8988T (cell line): ENCODE measurements at regions not wholly inside any gene's neighbourhood (a gene's known extent, or its start where the extent isn't known, plus 50 kb on each side); places are given as distances from the start of the nearest gene placed in this dataset.
"Not testable (repeated sequence)": the region's sequence is repeated elsewhere in the genome, so short reads cannot be mapped to it uniquely, and the experiment has no call there.

ENCODE experiments used
- DNase-seq: peaks from one replicate; pipeline ENCODE4 v3.0.0; 2011

GRCh38 chr6:167392631-167393316 is 67.9 kb downstream of the TTLL2 start:
- DNase-seq = no peak

DNA sequence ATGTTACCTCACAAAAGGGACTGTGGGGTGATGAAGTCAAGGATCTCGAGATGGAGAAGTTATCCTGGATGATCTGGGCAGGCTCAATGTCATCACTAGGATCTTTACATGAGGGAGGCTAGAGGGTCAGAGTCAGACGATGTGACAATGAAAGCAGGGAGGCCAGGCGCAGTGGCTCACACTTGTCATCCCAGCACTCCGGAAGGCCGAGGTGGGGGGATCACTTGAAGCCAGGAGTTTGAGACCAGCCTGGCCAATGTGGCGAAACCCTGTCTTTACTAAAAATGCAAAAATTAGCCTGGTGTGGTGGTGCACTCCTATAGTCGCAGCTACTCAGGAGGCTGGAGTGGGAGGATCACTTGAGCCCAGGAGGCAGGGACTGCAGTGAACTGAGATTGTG is 68.8 kb downstream of the TTLL2 start:
- DNase-seq = no peak

DNA sequence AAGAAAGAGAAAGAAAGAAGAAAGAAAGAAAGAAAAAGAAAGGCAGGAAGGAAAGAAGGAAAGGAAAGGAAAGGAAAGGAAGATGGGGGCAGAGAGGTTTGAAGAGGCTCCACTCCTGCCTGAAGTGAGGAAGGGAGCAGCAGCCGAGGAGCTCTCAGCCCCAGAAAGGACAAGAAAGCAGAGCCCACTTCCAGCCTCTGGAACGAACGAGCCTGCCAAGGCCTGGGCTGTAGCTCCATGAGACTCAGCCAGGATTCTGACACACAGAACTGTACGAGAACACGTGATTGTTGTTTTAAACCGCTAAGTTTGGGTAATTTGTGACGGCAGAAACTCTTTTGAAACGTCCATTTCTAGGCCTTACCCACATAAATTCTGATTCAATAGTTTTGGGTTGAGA is 69.5 kb downstream of the TTLL2 start:
- no peak for DNase-seq

- no peak for DNase-seq
Observed at GRCh38 chr6:167394820-167395219, 69.9 kb downstream of the TTLL2 start.

DNA sequence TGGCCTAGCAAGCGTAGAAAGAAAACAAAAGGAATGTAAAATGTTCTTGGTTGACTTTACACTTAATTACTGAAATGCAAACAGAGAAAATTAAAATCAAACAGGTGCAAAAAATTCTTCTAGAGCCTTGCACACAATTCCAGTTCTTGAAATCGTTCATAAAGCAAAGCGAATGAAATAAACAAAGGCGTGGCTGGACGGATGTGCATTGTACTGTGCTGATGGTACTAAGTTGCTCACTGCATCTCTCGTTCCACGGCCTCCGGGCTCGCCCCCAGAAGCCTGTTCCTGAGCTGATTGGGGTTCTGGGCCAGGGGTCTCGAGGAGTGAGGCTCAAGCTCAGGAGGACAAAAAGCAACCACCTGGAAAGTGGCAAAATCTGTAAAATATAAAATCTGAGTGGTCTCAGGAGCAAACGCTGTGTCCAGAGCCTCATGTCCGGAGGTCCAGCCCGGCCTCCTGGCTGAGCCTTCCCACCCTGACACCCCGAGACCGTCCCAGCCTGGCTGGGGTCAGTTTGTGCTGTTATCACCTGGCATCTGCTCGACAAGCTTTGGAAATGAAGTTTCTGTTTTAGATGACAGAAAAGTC is 71.3 kb downstream of the TTLL2 start:
- DNase-seq = no peak

DNA sequence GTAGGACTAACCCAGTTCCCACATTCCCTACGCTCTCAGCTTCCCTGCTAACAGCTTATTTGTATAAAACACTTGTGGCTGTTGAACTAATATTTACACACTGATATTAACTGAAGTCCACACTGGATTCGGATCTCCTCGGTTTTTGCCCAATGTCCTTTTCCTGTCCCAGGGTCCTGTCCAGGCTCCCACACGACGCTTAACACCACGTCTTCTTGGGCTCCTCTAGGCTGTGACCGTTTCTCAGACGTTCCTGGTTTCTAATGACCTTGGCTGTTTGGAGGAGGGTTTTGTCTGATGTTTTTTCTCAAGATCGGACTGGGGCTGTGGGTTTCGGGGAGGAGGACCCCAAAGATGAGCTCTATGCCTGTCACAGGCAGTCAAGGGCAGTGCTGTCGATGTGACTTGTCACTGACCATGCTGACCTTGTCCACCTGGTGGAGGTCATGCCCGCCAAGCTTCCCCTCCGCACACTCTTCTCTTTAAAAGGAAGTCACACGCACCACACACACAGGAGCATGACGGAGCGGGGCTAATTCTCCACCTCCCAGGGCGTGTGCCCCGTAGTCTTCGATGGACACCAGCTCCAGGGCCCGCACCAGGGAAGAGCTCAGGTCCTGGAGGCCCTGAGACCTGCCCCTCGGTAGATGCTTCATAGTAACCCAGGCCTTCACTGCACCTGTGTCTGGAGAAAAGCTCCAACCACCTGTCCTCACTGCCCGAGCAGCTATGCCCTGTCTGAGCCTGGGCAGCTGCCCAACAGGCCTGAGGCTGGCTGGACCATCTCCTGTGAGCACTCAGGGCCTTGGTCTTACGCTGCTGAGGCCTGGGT is 72.0 kb downstream of the TTLL2 start:
- DNase-seq = no peak

- DNase-seq = no peak
Observed at GRCh38 chr6:167397712-167398111, 72.8 kb downstream of the TTLL2 start.

DNA sequence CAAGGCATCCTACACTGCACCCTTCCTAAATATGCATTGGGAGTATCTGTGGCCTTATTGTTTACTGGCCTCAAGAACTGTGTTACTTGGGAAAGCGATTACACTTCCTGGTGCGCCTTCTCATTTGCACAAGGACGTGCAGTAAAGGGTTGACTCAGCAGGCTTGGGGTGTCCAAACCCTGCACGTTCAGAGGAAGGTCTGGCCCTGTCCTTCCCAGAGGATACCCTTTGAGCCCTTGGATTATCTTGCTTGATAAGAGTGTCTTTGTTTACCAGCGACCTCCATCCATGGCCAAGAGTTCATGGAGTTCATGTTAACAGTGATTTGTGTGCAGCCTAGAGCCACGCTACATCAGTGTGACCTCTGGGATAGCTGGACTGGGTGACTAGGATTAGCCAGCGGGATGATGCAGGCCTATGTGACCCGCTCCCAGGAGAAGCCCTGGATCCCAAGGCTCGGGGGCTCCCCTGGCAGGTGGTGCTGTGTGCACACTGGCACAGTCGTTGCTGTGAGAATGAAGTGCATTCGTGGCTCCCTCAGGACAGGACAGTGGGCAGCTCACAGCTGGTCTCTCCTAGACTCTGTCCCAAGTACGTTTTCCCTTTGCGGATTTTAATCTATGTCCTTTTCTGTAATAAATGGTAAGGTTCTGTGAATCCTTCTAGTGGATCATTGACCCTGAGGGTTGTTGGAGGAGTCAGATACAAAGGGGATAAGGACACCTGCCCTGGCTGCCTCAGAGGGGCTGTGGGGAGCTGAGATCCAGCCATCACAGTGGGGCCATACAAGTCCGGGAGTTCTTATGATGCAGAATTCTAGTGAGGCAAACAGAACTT is 73.5 kb downstream of the TTLL2 start:
- no peak for DNase-seq

DNA sequence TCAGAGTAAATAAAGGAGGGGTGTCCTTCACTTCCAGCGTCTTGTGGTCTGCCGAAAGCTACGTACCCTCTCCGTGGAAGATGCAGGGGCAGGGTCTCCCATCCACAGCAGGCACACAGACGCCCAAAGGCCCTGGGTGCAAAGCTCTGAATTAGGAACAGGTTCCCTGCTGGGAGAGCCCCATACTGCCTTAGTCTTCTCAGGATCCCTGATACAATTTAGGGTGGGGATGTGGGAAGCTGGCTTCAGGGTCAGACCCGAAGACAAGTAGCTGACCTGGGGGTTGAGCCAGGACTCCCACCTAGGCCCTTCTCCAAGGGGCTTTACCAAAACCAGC is 74.1 kb downstream of the TTLL2 start:
- DNase-seq = no peak

- DNase-seq = no peak
Observed at GRCh38 chr6:167399599-167399998, 74.7 kb downstream of the TTLL2 start.

DNA sequence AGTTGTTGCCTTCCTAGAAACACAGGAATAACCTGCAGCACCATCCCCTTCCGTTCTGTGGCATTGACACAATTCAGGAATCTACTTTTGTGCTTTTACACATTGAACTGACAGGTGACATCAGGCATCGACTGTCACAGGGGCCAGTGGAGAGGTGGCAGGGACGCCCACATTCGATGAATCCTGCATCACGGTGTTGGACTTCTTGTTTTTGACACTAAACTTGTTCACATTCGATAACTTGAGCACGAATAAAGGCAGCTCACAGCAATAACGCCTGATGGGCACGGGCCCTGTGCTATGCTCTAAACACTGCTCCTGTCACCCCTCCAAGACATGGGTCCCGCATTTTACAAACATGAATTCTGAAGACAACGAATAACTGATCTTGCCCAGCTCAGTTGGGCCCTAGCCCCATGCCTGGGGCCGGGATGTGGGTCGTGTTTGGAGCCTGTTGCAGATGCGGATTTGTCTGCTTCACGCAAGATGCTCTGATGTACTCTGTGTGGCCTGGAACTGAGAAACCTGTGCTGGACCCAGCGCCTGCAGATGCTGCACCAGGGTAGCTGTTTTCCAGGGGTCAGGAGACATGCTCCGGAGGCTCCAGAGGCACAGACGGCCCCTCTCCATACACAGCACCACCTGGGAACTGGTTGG is 75.7 kb downstream of the TTLL2 start:
- no peak for DNase-seq

DNA sequence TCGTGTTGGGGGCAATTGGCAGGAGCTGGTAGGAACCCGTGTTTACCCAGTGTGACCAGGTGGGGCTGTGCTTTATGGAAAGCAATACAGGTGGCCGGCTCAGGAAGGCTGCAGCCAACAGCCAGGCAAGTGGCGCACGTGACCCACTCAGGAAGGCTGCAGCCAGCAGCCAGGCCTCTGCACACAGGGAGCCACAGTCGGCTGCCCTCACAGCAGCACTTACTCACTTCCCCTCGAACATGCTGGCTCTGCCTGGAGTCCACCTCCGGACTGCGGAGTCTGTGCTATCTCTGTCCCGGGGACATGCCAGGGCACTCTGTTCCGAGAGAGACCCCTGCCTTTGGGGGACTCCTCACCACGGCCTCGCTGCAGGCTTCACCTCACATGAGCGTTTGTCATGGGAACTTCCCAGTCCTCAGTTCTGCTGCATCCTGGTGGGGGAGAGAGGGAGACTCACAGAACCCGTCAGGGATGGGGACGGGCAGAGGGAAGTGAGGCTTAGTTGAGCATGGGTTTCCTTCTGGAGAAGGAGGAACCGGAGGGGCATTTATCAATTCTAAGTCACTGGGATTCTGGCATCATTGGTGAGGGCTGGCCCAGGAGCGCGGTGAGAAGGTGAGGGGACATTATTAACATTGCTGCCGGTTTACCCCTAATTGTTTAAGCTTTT is 76.8 kb downstream of the TTLL2 start:
- no peak for DNase-seq

DNA sequence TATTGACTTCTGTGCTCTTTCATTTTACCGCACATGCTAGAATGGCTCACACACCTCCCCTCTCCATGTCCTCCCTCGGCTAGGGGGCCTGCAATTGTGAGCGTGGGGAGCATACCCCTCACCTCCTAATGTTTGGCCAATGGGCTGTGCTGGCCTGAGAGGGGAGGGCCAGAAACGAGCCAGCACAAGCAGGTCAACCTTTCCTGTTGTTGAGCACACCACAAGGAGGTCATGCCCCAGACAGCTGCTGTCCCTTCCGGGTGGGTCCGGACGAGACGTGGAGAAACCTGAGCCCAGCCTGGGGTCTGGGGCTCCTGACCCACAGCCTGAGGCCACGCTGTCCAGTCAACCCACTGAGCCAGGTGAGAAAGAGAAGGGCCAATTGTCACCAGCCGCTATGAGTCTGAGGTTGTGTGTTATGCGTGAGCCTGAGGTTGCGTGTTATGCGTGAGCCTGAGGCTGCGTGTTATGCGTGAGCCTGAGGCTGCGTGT is 77.4 kb downstream of the TTLL2 start:
- no peak for DNase-seq

- no peak for DNase-seq
Observed at GRCh38 chr6:167403427-167403826, 78.5 kb downstream of the TTLL2 start.

DNA sequence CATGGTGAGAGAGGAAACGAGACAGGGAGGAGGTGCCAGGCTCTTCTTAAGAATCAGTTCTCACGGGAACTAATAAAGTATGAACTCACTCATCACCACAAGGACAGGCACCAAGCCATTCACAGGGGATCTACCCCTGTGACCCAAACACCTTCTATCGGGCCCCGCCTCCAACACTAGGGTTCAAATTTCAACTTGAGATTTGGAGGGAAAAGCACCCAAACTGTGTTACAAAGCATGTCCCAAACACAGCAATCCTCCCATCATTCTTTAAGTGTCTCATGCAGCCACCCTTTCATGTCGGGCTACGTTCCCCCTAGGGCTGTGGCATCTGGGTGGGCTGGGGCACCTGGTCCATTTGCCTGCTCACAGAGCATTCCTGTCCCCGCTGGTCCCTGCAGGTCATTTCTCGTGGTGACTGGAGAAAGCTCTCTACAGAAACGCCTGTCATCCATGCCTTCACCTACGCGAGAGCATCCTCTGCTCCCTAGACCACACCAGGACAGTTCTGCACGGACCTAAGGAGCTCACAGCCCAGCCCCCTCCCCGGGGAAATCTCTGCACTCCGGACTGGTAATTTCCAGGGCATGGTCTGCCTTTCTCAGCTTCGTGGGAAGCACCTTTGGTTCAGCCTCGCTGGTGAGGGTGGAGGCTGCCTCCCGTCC is 79.6 kb downstream of the TTLL2 start:
- no peak for DNase-seq

GRCh38 chr6:167405778-167406532 is 81.1 kb downstream of the TTLL2 start:
- DNase-seq = no peak

DNA sequence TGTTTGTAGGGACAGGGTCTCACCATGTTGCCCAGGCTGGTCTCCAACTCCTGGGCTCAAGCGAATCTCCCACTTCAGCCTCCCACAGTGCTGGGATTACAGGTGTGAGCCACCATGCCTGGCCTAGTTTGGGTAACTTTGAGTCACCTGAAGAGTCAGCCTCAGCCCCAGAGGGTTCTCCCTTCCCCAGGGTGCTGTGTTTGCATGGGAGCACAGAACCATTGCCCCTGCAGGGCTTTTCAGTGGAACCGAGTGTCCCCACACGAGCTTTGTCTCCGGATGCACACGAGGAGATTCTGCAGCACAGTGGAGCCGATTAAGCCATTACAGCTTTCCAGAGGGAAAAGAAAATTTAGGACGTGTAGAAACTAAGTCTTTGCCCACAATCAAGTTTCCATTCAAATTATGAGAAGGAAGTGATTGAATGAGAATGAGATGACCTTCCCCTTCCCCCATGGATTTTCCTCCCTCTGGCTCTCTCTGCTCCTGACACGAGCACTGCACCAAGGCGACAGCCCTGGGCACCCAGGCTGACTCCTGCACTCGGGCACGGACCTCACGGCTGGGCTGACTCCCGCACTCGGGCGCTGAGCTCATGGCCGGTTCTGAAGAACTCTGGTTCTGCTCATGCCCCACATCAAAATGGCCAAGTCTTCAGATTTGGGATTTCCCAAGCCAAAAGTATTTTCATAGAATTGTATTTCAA is 81.8 kb downstream of the TTLL2 start:
- DNase-seq = not testable (repeated sequence)

DNA sequence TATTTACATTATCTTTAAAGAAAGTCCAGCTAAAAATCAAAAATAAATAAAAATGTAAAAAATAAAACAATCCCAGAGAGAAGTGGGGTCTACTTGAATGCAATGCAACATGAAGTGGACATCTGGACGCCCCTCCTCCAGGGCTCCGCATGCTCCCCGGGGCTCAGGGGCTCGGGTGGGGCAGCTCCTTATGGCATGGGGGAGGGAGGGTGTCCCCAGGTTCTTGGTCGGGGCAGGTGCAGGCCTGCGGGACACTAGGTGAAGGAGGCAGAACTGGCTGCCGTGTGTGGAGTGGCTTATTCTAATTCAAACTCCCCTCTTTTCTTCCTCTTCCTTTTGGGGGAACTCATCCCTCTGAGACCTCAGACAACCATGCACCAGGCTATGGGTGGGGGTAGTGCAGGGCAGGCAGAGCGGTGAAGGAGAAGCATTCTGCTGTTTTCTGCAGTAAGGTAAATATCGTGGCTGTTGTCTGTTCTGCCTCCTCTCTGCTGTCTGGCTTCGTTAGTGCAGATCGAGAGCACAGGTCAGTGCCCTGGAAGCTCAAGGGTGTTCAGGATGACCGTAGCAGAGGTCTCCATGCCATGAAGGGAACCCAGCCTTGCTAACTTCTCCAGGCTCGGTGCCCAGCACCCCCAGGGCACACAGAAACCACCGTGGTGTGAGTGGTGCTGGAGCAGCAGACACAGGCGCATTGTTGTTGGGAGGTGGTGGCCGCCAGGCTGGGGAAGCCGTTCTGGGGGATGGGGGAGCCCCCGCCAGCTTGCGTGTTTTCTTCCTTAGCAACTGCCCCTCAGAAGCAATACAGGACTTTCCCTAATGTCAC is 82.6 kb downstream of the TTLL2 start:
- DNase-seq = no peak

GRCh38 chr6:167408235-167408869 is 83.5 kb downstream of the TTLL2 start:
- DNase-seq = no peak
